Endothelial cell (in vitro differentiated cells): ENCODE measurements at regions not wholly inside any gene's neighbourhood (a gene's known extent, or its start where the extent isn't known, plus 50 kb on each side); places are given as distances from the start of the nearest gene placed in this dataset.

Experiments used
- DNase-seq: peaks from one replicate; pipeline ENCODE4 v3.0.0; 2021; ENCODE audit warnings: low spot score
- H3K27ac Mint-ChIP-seq: one replicate; pipeline ENCODE4 v1.8.0; 2021; ENCODE audit warnings: mixed read lengths, inconsistent platforms; ENCODE audit not compliant: unreplicated experiment
- H3K27me3 Mint-ChIP-seq: one replicate; pipeline ENCODE4 v1.8.0; 2021; ENCODE audit warnings: mild to moderate bottlenecking, moderate library complexity, mixed read lengths, inconsistent platforms; ENCODE audit not compliant: unreplicated experiment
- H3K36me3 Mint-ChIP-seq: one replicate; pipeline ENCODE4 v1.8.0; 2021; ENCODE audit warnings: mild to moderate bottlenecking, low read depth, mixed read lengths, inconsistent platforms; ENCODE audit not compliant: unreplicated experiment
- H3K4me1 Mint-ChIP-seq: one replicate; pipeline ENCODE4 v1.8.0; 2021; ENCODE audit warnings: mild to moderate bottlenecking, mixed read lengths, inconsistent platforms; ENCODE audit not compliant: unreplicated experiment
- H3K4me3 Mint-ChIP-seq: one replicate; pipeline ENCODE4 v1.8.0; 2021; ENCODE audit warnings: mild to moderate bottlenecking, mixed read lengths, inconsistent platforms; ENCODE audit not compliant: unreplicated experiment
- H3K9me3 Mint-ChIP-seq: one replicate; pipeline ENCODE4 v1.8.0; 2021; ENCODE audit warnings: mixed read lengths, inconsistent platforms; ENCODE audit not compliant: unreplicated experiment
- TF ChIP-seq, protein P1 (sequence below): fragments of 200-600 bp; sonication (generic); IDR thresholded peaks from one replicate; pipeline ENCODE4 v1.5.0; 2021; ENCODE audit warnings: antibody characterized with exemption; ENCODE audit not compliant: unreplicated experiment

DNA sequence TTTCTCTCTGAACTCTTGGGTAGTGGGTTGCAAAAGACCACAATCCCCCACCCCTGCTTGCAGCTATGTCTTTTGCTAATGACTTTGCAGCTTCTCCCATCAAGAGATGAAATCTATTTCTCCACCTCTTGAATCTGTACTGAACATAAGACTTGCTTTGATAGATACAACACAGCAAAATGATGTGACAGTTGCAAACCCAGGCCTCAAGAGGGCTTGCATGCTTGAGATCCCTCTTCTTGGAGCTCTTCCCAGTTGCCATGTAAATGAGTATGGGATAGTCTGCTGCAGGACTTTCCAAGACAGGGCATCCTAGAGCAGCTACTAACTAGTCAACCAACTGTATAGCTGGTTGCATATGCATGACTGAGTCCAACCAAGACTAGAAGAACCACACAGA, 783.6 kb downstream of the PDCD6IP start:
- Mint-ChIP-seq H3K9me3 (no peaks in the 10 kb centered on the region), H3K27me3 (no peaks in the 10 kb centered on the region), H3K4me3 (no peak overlapping the region), H3K4me1 (no peaks in the 10 kb centered on the region), H3K36me3 (no peaks in the 10 kb centered on the region), H3K27ac (no peak overlapping the region)
- TF ChIP-seq, protein P1, sequence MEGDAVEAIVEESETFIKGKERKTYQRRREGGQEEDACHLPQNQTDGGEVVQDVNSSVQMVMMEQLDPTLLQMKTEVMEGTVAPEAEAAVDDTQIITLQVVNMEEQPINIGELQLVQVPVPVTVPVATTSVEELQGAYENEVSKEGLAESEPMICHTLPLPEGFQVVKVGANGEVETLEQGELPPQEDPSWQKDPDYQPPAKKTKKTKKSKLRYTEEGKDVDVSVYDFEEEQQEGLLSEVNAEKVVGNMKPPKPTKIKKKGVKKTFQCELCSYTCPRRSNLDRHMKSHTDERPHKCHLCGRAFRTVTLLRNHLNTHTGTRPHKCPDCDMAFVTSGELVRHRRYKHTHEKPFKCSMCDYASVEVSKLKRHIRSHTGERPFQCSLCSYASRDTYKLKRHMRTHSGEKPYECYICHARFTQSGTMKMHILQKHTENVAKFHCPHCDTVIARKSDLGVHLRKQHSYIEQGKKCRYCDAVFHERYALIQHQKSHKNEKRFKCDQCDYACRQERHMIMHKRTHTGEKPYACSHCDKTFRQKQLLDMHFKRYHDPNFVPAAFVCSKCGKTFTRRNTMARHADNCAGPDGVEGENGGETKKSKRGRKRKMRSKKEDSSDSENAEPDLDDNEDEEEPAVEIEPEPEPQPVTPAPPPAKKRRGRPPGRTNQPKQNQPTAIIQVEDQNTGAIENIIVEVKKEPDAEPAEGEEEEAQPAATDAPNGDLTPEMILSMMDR = no peak
- DNase-seq = no peak

DNA sequence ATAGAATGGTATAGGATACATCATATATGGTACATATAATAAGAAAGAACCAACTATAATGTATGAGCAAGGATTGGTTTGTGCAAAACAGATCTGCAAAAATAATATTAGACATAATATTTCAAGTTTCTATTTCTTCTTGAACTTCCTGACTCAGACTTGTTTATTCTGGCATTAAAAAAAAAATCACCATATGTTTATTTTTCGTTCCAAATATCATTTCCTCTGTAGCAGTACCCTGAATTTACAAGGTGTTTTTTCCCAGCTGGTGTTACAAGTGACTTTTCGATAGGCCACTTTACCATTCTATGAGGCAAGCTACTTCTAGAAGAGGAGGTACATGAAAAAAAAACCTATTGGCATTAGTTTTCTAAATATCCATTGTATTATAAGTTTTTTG, 785.0 kb downstream of the PDCD6IP start:
- no peak for DNase-seq
- Mint-ChIP-seq H3K9me3 (no peaks in the 10 kb centered on the region), H3K4me1 (no peaks in the 10 kb centered on the region), H3K27ac (no peak overlapping the region), H3K27me3 (no peaks in the 10 kb centered on the region), H3K4me3 (no peak overlapping the region), H3K36me3 (no peaks in the 10 kb centered on the region)
- TF ChIP-seq, protein P1 = no peak

- Mint-ChIP-seq H3K4me1 (no peaks in the 10 kb centered on the region), H3K27ac (no peak overlapping the region), H3K4me3 (no peak overlapping the region), H3K36me3 (no peaks in the 10 kb centered on the region), H3K9me3 (no peaks in the 10 kb centered on the region), H3K27me3 (no peaks in the 10 kb centered on the region)
- TF ChIP-seq, protein P1 = no peak
- no peak for DNase-seq
Measured at GRCh38 chr3:34584971-34585370, 786.5 kb downstream of the PDCD6IP start.

DNA sequence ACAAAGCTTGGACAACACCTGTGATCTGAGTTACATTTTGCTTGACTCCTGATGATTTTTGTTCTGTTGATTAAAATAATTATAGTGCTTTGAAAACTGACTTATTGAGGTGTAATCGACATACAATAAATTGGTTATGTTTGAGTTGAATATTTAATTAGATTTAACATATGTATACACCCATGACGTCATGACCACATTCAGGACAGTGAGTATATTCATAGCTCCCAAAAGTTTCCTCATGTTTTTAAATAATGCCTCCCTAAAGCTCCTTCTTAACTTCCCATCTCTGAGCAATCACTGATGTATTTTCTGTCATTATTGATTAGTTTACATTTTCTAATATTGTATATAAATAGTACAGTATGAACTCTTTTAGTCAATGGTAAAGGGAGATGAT, 801.2 kb downstream of the PDCD6IP start:
- TF ChIP-seq, protein P1 = no peak
- Mint-ChIP-seq H3K36me3 (no peaks in the 10 kb centered on the region), H3K9me3 (no peaks in the 10 kb centered on the region), H3K27me3 (no peaks in the 10 kb centered on the region), H3K4me3 (no peak overlapping the region), H3K27ac (no peak overlapping the region), H3K4me1 (no peaks in the 10 kb centered on the region)
- no peak for DNase-seq

DNA sequence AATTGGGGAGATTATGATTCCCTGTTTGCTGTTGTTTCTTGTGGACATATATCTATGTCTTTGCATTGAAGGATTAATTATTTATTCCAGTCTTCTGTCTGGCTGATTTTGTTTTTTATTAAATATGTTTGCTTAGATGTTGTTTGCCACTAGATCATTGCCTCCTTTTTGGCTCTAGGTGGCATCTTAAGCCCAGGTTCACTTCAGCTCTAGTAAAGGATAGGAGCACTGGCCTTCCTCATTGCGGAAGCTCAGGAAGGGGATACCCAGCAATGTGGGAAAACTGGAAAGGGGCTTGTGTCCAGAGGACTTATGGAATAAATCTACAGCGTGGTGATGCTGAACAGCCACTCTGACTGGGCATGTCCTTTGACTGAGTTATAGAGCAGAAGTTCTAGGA, 821.6 kb downstream of the PDCD6IP start:
- no peak for DNase-seq
- H3K4me3 Mint-ChIP-seq = no peak overlapping the region
- TF ChIP-seq, protein P1 = no peak
- no peaks in the 10 kb centered on the region for H3K9me3 Mint-ChIP-seq
- no peak overlapping the region for H3K27ac Mint-ChIP-seq
- peaks cover 2% of the 10 kb centered on the region for H3K27me3 Mint-ChIP-seq
- H3K36me3 Mint-ChIP-seq = no peaks in the 10 kb centered on the region
- H3K4me1 Mint-ChIP-seq = no peaks in the 10 kb centered on the region
